Endothelial cell (in vitro differentiated cells): ENCODE measurements at regions not wholly inside any gene's neighbourhood (a gene's known extent, or its start where the extent isn't known, plus 50 kb on each side); places are given as distances from the start of the nearest gene placed in this dataset.

Experiments used
- DNase-seq: peaks from one replicate; pipeline ENCODE4 v3.0.0; 2021; ENCODE audit warnings: low spot score
- H3K27ac Mint-ChIP-seq: one replicate; pipeline ENCODE4 v1.8.0; 2021; ENCODE audit warnings: mixed read lengths, inconsistent platforms; ENCODE audit not compliant: unreplicated experiment
- H3K27me3 Mint-ChIP-seq: one replicate; pipeline ENCODE4 v1.8.0; 2021; ENCODE audit warnings: mild to moderate bottlenecking, moderate library complexity, mixed read lengths, inconsistent platforms; ENCODE audit not compliant: unreplicated experiment
- H3K36me3 Mint-ChIP-seq: one replicate; pipeline ENCODE4 v1.8.0; 2021; ENCODE audit warnings: mild to moderate bottlenecking, low read depth, mixed read lengths, inconsistent platforms; ENCODE audit not compliant: unreplicated experiment
- H3K4me1 Mint-ChIP-seq: one replicate; pipeline ENCODE4 v1.8.0; 2021; ENCODE audit warnings: mild to moderate bottlenecking, mixed read lengths, inconsistent platforms; ENCODE audit not compliant: unreplicated experiment
- H3K4me3 Mint-ChIP-seq: one replicate; pipeline ENCODE4 v1.8.0; 2021; ENCODE audit warnings: mild to moderate bottlenecking, mixed read lengths, inconsistent platforms; ENCODE audit not compliant: unreplicated experiment
- H3K9me3 Mint-ChIP-seq: one replicate; pipeline ENCODE4 v1.8.0; 2021; ENCODE audit warnings: mixed read lengths, inconsistent platforms; ENCODE audit not compliant: unreplicated experiment
- TF ChIP-seq, protein P1 (sequence below): fragments of 200-600 bp; sonication (generic); IDR thresholded peaks from one replicate; pipeline ENCODE4 v1.5.0; 2021; ENCODE audit warnings: antibody characterized with exemption; ENCODE audit not compliant: unreplicated experiment

DNA sequence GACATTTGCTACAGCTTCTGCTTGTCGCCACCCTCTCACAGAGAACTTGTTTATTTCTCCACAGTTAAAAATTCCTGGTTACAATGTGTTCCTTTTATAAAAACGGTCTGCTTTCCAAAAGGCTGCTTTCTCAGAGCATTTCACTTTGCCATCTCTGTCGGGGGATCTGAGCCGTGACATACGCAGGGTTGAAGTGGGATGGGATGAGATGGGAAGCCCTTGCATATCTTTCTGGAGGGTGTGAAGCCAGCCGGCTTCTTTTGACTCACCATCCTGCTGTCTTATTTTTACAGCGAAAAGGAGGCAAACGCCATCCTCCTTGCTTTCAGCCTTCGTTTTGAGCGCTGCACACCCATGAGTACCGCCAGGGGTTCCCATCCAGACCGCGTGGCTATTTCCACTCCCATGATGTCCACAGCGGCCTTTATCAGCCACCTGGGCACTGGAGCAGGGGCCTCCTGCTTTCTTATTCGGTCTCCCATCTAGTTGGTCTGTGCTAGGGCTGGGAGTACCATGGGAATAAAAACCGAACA, 99.8 kb upstream of the GATB start:
- no peak for DNase-seq
- Mint-ChIP-seq H3K27ac (no peak overlapping the region), H3K27me3 (peaks cover 5% of the 10 kb centered on the region), H3K36me3 (no peaks in the 10 kb centered on the region), H3K4me3 (no peak overlapping the region), H3K4me1 (peaks cover 10% of the 10 kb centered on the region), H3K9me3 (no peaks in the 10 kb centered on the region)
- TF ChIP-seq, protein P1, sequence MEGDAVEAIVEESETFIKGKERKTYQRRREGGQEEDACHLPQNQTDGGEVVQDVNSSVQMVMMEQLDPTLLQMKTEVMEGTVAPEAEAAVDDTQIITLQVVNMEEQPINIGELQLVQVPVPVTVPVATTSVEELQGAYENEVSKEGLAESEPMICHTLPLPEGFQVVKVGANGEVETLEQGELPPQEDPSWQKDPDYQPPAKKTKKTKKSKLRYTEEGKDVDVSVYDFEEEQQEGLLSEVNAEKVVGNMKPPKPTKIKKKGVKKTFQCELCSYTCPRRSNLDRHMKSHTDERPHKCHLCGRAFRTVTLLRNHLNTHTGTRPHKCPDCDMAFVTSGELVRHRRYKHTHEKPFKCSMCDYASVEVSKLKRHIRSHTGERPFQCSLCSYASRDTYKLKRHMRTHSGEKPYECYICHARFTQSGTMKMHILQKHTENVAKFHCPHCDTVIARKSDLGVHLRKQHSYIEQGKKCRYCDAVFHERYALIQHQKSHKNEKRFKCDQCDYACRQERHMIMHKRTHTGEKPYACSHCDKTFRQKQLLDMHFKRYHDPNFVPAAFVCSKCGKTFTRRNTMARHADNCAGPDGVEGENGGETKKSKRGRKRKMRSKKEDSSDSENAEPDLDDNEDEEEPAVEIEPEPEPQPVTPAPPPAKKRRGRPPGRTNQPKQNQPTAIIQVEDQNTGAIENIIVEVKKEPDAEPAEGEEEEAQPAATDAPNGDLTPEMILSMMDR = no peak

DNA sequence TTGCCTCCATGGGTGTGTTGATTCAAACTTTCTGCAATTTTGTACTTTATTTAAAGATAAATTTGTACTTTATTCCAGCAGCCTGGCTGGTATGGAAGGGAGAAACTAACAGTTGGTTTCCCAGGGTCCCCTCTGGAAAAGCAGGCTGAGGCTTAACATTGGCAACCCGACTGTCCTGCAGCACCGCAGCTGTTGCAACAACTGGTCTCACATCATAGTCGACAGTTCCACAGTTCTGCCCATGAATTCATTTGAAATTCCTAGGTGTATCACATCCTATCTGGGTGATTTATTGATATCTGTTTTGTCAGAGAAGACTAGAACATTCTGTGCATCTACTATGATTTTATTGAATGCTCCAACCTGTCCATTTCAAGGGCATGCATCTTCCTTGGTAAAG, 98.8 kb upstream of the GATB start:
- no peak for DNase-seq
- Mint-ChIP-seq H3K36me3 (no peaks in the 10 kb centered on the region), H3K4me3 (no peak overlapping the region), H3K27me3 (peaks cover 3% of the 10 kb centered on the region), H3K9me3 (no peaks in the 10 kb centered on the region), H3K27ac (no peak overlapping the region), H3K4me1 (peaks cover under 1% of the 10 kb centered on the region)
- TF ChIP-seq, protein P1 = no peak

DNA sequence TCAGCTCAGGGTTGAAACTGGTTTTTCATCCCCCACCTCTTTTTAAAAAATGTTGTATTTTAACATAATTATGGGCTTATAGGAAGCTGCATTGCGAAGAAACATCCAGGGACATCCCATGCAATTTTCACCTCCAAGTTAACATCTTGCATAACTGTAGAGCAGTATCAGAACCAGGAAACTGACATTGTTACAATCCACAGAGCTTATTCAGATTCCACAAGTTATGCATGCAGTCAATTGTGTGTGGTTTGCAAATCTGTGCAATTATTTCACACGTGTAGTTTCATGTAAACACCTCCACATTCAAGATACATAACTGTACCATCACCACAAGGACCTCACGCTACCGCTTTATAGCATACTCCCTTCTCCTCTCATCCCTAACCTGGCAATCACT, 97.5 kb upstream of the GATB start:
- Mint-ChIP-seq H3K9me3 (no peaks in the 10 kb centered on the region), H3K4me3 (no peak overlapping the region), H3K27me3 (peaks cover 3% of the 10 kb centered on the region), H3K36me3 (no peaks in the 10 kb centered on the region), H3K4me1 (peaks cover 12% of the 10 kb centered on the region), H3K27ac (no peak overlapping the region)
- no peak for DNase-seq
- TF ChIP-seq, protein P1 = no peak

DNA sequence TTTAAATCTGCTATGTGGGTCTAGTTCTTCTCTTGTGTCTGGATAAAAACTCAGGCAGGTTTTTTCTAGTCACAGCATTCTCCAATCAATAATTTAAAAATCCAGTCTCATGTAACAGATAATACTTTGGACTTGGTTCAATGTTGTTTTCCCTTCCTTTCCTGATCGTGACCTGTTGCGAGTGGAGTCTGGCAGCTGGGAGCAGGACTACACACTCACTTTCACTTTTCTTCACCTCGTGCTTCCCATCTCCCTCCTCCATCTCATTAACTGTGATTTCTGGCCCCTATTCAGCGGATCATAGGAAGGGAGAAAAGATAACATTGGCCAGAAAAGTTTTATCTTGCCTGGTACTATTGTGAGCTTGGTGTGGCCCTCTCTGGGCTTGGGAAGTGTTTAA, 96.6 kb upstream of the GATB start:
- H3K27me3 Mint-ChIP-seq = peaks cover 3% of the 10 kb centered on the region
- no peaks in the 10 kb centered on the region for H3K9me3 Mint-ChIP-seq
- H3K4me3 Mint-ChIP-seq = no peak overlapping the region
- H3K27ac Mint-ChIP-seq = no peak overlapping the region
- H3K4me1 Mint-ChIP-seq = peaks cover 21% of the 10 kb centered on the region
- no peak for DNase-seq
- H3K36me3 Mint-ChIP-seq = no peaks in the 10 kb centered on the region
- TF ChIP-seq, protein P1 = no peak

DNA sequence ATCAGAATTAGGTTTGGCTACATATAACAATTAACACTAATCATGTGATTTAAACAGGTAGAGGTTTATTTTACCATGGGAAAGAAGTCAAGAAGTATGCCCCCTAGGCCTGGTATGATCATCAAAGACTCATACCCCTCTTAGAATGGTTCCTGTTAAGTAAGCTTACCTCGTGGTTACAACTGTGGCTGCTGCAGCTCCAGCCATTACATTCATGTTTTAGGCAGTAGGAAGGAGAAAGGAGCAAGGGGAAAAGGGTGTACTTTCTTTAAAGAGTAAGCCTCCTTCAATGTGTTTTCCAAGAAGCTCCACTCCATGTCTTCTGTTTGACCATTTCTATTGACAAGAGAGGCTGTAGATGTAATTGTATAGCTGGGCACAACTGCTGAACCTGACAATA, 94.9 kb upstream of the GATB start:
- H3K36me3 Mint-ChIP-seq = no peaks in the 10 kb centered on the region
- peaks cover 22% of the 10 kb centered on the region for H3K4me1 Mint-ChIP-seq
- TF ChIP-seq, protein P1 = no peak
- H3K27ac Mint-ChIP-seq = no peak overlapping the region
- no peaks in the 10 kb centered on the region for H3K9me3 Mint-ChIP-seq
- H3K27me3 Mint-ChIP-seq = peaks cover 3% of the 10 kb centered on the region
- no peak overlapping the region for H3K4me3 Mint-ChIP-seq
- no peak for DNase-seq
